HCT116 (cell line): ENCODE measurements at regions not wholly inside any gene's neighbourhood (a gene's known extent, or its start where the extent isn't known, plus 50 kb on each side); places are given as distances from the start of the nearest gene placed in this dataset.
A peak's percentile ranks its signal among the peaks of the same experiment; 100 is the strongest.

Experiments
- CTCF ChIP-seq, 3 experiments: fragments of 200-600 bp in 1 of 3; sonication (generic) in 1 of 3; IDR thresholded peaks in 2 of 3; conservative IDR thresholded peaks in 1 of 3; 2 replicates each; pipeline ENCODE4 v1.5.1; 2012 to 2017; ENCODE audit warnings: low read depth in 2 of 3, low read length in 2 of 3, antibody characterized with exemption in 1 of 3, borderline replicate concordance in 1 of 3, control low read depth in 1 of 3, mild to moderate bottlenecking in 1 of 3, mixed read lengths in 1 of 3, mixed run types in 1 of 3, moderate library complexity in 1 of 3; ENCODE audit not compliant: insufficient read depth in 1 of 3
- EZH2 ChIP-seq: fragments of 200-600 bp; sonication (generic); IDR thresholded peaks from 2 replicates; pipeline ENCODE4 v1.6.1; 2017; ENCODE audit warnings: antibody characterized with exemption, mixed run types
- EZH2phosphoT487 ChIP-seq: fragments of 200-600 bp; IDR thresholded peaks from 2 replicates; pipeline ENCODE4 v1.6.1; 2018; ENCODE audit warnings: antibody characterized with exemption, borderline replicate concordance
- MAX ChIP-seq: IDR thresholded peaks from 2 replicates; pipeline ENCODE4 v1.6.1; 2012
- POLR2A ChIP-seq: IDR thresholded peaks from 2 replicates; pipeline ENCODE4 v1.7.0; 2011; ENCODE audit warnings: borderline replicate concordance; ENCODE audit not compliant: insufficient read depth, insufficient read length; ENCODE audit errors: extremely low read depth
- SP1 ChIP-seq: IDR thresholded peaks from 2 replicates; pipeline ENCODE4 v1.6.1; 2012; ENCODE audit warnings: low read depth
- TCF7L2 ChIP-seq: IDR thresholded peaks from 2 replicates; pipeline ENCODE4 v1.7.0; 2011; ENCODE audit warnings: borderline replicate concordance, inconsistent platforms; ENCODE audit not compliant: insufficient read depth, insufficient read length; ENCODE audit errors: extremely low read depth
- YY1 ChIP-seq: IDR thresholded peaks from 2 replicates; pipeline ENCODE4 v1.6.1; 2011; ENCODE audit warnings: low read length, low read depth, moderate library complexity, mild to moderate bottlenecking; ENCODE audit not compliant: insufficient replicate concordance; ENCODE audit errors: extremely low read depth
- ZFX ChIP-seq: fragments of 450-650 bp; IDR thresholded peaks from 2 replicates; pipeline ENCODE4 v1.6.1; 2017

- TF ChIP-seq SP1, result peak; percentile 68
- TF ChIP-seq CTCF (IDR thresholded peaks at IDR 0.05 in 2 of 3, conservative IDR thresholded peaks at IDR 0.05 in 1 of 3; ENCODE audit: borderline replicate concordance in 1 of 3, insufficient read depth in 1 of 3, low read depth in 2 of 3, low read length in 2 of 3), result no peak
- TF ChIP-seq MAX, result no peak
- TF ChIP-seq EZH2, result no peak
- TF ChIP-seq ZFX, result no peak
- no peak for TF ChIP-seq YY1
- TF ChIP-seq EZH2phosphoT487, result no peak
- TF ChIP-seq TCF7L2, result no peak
- no peak for TF ChIP-seq POLR2A
These were observed 64.1 kb downstream of the FAM50B start for GRCh38 chr6:3913077-3913957.
